GM21526 (cell line): ENCODE measurements at regions not wholly inside any gene's neighbourhood (a gene's known extent, or its start where the extent isn't known, plus 50 kb on each side); places are given as distances from the start of the nearest gene placed in this dataset.

Experiments
- ATAC-seq: cut with Tn5 transposase; IDR thresholded peaks from one replicate; pipeline ENCODE4 v1.9.1; 2021; ENCODE audit warnings: moderate library complexity; ENCODE audit not compliant: unreplicated experiment, low FRiP score

DNA sequence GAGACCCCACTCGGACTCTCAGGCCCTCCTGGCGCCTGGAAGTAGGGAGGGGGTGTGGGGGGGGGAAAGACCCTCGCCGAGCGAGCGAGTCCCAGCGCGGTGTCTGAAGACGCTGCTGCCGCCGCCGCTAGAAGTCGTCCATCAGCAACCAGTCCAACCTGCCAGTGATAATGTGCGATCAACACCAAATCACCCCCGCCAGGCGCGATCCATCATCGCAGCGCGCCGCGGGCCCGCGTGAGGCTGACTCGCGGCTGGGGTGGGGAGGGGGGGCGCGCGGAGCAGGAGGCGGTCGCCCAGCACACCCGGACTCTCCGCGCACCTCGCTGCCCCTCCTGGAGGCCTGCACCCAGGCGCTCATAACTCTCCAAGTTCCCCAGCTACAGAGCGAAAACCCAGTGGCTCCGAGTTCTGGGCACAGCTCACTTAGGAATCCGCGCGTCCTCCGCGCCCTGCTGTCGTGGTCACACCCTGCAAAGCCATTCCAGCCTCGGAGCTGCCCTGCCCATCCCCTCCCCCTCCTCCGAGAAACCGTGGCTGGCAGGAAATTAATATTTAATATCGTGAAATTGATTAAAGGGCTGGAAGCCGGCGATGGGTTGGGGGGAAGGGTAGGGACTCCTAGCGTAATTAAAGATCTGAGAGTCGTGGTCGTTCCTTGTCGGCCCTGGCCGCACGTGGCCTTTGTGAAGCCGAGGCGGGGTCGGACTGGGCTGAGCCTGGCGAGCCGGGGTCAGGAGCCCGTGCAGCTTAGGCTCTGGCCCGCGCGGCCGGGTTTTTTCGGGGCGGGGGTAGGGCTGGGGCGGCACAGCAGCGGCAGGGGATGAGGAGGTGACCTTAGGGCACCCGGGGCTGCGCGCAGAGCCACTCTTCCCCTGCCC, 58.1 kb upstream of the BCOR start:
- ATAC-seq, result no peak

DNA sequence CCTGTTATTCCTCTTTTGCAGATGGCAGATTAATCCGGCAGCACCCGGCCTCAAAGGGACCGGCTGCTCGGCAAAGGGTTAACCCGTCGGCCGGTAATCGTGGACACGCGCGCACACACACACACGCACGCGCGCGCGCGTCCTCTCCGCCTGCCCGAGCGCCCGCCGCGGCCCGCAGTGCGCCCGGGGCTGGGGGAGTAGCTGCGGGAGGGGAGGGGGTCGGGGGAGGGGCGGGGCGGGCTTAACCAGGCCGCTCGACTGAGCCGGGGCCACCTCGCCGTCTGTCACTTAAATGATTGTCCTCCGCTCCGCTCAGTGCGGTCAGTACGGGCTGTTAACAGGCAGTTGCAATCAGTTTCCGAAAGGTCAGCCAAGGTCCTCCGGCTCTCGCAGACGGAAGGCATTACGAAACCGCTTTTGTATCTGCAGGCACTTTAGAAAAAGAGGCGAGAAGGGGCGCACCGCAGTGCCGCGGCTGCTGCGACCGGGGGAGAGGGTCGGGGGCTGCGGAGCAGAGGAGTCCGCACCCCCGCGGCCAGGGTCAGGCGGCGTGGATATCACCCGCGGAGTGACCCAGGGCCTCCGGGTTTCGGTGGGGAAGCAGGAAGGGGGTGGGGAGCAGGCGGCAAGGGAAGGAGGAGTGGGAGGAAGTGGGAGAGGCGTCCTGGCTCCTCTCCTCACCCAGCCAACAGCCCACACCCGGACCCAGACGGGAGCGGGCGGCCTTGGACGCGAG, 57.3 kb upstream of the BCOR start:
- ATAC-seq, result no peak

DNA sequence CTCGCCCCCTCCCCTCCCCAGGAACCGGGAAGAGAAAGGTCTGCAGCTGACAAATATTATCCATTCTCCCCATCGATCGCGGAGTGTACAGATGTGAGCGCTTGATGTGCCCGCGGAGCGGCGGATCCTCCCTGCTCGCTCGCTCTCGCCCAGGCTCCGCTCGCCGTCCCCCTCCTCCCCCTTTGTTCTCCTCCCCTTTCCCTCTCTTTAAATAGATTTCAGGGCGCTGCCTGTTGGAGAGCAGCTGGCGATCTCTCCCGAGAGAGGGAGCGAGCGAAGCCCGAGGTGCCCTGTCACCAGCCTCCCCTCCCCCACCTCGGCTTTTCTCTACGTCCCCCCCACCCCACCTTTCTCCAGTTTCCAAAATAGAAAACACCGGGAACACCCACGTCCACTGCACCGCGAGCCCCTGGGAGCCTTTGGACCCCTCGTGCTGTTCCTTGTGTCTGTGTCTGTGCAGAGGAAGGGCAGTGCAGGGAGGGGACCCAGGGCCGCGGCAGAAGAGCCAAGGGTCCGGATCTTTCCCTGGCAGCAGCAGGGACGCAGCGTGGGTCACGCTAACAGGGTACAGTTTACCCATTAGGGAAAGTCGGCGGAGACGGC, 56.6 kb upstream of the BCOR start:
- ATAC-seq, result no peak

DNA sequence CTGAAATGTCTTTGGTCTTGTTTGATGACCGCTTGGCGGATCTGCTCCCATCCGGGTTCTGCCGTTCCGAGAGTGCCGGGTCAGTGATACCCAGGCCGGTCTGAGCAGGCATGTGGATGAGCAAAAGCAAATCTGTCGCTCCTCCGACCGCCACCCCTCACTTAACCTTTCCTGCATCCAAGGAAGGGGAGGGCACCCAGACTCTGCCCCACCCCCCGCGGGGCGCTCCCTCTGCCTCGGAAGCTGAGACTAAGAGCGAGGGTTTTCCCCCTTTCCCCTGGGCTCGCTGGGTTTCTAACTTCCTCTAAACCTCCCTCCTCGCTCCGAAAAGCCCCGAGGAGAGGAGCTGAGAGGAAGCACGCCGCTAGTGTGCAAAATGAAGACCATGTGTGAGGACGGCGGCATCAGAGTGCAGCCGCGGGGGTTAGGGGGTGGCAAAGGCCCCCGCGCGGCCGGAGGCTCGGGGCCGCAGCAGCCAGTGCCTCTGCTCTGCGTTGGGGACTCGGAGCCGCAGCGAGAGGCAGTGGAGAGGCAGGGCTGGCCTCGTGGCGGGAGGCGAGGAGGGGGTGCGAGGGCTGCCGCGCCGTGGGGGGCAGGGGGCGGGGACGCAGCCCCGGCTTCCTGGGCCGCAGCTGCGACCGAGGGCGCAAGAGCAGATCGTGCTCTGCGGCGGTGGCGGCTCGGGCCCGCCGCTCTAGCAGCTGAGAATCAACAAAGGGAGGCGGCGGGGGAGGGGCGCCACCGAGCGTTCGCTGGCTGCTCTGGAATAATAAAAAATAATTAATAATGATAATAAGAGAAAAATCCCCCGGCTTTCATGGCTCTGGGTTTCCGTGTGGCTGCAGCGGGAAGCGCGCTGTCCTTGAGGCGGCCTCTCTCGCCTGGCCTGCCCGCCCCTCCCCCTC, 55.8 kb upstream of the BCOR start:
- ATAC-seq, result no peak

DNA sequence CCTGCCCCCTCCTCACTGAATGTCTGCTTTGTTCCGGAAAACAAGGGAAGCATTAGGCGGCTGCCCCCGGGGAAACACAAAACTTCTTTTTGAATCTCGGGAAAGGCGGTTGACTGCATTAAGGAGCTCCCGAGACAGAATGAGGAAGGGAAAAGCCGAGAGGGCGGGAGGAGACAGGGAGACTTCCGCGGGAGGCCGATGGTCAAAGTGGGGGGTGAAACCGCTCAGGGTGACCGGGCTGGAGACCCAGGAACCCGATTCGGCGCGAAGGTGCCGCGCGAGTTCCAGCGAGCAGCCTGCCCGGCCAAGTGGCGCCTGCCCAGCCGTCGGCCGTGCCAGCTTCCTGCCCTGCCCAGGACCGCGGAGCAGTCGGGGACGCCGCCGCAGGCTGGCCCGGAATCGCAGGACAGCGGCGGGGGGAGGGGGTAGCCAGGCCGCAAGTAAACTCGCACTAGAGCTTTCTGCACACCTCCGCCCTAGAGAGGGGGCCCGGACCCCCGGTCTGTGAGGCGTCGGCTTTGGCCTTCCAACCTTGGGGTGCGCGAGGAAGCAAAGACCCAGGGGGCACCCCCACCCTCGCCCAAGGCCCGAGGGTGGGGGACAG, 55.1 kb upstream of the BCOR start:
- no peak for ATAC-seq

DNA sequence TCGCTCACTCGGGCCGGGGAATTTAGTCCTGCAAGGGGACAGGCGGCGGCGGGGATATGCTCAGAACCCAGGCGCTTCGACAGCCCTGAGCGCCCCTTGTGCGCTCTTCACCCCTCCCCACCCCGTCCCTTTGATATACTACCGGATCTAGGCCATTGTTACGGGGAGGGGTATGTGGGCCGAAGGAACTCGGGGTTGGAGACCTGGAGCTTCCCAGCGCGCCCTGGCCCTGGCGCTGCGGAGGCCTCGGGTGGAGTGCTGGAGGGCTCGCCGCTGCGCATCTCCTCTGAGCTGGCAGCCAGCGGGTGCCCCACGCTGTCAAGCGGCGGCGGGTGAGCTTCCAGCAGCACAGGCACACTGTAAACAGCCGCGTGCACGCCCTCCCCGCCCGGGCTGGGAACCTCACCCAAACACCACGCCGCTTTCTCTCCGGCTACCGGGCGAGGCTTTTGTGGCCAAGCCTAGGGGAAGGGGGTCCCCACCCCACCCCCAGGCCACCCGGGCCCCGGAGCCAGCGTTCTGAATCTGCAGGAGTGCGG, 54.5 kb upstream of the BCOR start:
- no peak for ATAC-seq

DNA sequence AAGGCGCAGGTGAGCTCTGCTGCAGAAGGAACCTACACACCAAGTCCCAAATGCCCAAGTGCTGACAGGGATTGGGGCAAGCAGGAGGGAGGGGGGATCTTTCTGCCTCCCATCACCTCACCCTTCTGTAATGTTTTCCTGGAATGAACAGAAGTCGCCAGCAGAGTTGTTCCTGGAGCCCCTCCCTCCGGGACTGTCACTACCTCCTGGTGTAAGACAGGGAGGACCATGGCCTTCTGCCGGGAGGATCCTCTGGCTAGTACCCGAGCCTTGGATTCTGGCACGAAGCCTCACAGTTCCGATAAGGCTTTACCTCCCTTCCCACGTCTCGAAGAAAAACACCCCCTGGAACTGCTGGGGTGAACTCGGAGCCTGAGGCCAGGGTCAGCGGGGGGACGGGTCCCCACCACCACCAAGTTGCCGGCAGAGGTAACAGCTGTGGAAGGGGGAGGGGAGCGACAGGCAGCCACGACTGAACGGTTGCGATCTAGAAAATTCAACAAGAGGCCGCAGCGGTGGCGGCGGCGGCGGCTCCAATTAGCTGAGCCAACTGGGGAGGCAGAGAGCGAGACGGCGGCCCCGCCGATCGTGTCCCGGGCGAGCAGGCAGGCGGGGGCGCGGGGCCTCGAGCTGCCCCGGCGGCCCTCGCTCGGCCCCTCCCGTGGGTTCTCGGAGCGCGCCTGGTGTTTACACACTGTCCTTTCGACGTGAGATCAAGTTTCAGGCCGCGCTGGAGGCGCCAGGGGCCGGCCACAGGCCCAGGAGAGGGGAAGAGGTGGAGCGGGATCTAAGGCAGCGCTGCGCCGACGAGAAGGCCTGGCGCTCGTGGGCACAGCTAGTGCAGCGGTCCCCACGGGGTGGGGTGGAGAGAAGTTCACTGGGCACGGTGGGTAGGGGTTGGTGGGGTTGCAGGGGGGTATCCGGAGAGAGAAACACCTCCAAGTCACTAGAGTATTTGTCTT, 53.7 kb upstream of the BCOR start:
- ATAC-seq, result no peak

DNA sequence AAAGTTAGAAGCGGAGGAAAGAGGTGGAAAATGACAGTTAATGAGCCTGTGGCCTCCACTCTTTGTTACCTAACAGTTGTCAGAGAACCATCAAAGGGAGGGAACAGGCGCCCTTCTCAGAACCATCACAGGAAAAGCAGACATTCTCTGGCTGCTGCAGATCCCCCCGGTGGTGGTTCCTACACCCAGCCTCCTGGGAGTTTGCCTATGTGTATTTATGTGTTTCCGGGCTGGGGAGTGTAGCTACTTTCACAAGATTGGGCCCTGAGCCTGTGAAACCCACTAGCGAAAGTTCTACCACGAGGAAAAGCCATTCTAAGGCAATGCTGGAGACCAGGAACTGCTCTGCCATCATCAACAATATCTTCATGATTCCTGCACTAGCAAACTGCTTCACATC, 52.7 kb upstream of the BCOR start:
- no peak for ATAC-seq

DNA sequence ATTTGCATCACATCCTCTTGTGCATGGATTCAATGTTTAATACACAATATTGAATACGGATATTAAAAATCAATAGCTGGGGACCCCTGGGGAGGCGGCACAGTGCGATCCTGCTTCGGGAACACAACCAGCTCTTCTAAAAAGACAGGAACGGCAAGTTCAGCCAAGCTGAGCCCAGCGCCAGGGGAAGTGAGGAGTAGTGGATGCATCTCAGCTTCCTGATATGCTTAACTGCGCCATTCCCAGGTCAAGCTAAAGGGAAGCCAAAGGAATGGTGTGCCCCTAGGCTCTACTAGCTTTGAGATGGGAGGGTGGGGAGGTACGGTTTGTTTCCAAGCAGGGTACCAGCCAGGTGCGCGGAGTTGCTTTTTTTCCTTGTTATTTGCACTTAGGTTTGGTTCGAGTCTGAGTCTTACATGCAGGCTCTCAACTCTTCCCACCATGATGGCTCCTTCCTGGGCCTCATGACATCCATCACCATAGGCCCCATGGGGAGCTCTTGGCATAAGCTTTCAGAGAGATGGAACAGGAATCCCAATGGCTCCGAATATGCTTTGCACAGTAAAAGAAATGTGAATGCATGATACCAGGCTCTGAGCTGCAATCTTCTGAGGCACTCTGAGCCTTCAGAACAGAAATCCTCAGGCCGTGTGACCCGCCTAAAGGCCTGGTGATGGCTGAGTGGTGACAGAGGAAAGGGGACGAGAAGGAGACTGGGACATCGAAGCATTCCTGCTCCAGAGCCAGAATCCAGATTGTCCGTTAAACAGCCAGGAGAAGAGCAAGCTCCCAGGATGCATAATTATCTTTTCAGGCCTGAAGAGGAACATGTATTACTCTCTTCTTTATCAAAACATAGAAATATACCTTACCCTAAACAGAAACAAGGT, 51.8 kb upstream of the BCOR start:
- no peak for ATAC-seq

DNA sequence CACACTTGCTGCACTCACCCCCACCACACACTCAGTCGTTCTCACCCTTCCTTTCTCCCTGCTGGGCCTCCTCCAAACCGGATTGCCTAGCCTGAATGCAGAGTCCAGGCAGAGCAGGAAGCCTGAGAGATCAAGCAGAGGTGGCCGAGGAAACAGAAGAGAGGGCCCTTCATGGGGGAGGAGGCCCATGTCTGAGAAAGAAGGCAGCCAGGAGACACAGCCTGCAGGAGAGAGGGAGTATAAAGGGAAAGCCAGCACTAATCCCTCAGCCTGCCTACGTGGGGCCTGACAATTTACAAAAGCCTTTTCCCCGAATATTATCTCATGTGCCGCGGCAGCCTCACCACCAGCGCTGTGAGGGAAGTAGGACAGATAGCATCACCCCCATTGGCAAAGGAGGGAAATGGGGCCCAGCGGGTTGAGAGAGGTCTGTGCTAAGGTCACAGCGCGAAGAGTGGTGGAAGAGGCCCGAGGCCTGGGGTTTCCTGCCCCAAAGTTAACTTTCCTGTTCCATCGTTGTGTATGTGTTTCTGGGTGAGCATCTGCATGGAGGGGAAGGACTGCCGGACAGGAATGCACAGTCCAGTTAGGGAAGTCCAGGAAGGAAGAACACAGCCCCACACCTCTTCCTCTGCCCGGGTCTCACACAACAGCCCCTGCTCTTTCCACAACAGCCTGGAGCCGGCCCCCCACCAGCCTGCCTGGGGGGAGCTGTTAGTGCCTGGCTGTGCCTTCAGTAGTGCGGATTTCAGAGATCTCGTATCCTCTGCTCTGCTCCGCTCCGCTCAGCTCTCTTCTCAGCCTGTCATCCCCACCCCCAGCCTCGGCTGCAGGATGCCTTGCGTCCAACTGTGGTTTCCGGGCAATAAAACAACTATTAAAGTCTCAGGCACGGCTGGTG, 50.9 kb upstream of the BCOR start:
- ATAC-seq, result no peak

DNA sequence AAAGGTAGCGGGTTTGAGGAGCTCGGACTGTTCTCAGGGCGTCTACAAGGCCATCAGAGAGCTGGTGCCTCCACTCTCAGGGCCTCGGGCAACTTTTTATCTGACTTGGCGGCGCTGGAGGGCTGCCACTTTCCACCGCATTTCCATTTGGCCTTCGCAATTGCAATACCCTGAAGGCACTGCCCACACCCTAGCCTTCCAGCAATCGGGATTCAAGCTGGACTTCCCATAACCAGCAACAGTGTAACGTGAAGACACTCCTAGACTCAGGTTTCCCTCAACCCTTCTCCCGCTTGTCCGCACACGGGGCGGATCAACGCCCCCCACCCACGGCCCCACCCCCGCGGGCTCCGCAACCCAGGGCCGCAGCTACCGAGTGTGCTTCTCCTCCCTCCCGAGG, 50.2 kb upstream of the BCOR start:
- ATAC-seq, result no peak
